NCI-H1092 treated with DMSO at 0.1 percent for 48 hours (cell line): ENCODE measurements at regions not wholly inside any gene's neighbourhood (a gene's known extent, or its start where the extent isn't known, plus 50 kb on each side); places are given as distances from the start of the nearest gene placed in this dataset.
"Not testable (repeated sequence)": the region's sequence is repeated elsewhere in the genome, so short reads cannot be mapped to it uniquely, and the experiment has no call there.

Source experiments
- DNase-seq: peaks from one replicate; lab custom pipeline; 2025; lab: John Stamatoyannopoulos, UW

GRCh38 chr1:76687307-76688175 is 179.7 kb upstream of the ST6GALNAC5 start:
- DNase-seq = no peak

GRCh38 chr1:76690766-76691165 is 176.5 kb upstream of the ST6GALNAC5 start:
- no peak for DNase-seq

- no peak for DNase-seq
Measured at GRCh38 chr1:76695535-76695934, 171.7 kb upstream of the ST6GALNAC5 start.

- DNase-seq = no peak
Measured at GRCh38 chr1:76697361-76697760, 169.9 kb upstream of the ST6GALNAC5 start.

GRCh38 chr1:76699646-76700045 is 167.6 kb upstream of the ST6GALNAC5 start:
- not testable (repeated sequence) for DNase-seq

GRCh38 chr1:76700200-76700599 is 167.1 kb upstream of the ST6GALNAC5 start:
- DNase-seq = not testable (repeated sequence)

- no peak for DNase-seq
Measured at GRCh38 chr1:76705560-76705959, 161.7 kb upstream of the ST6GALNAC5 start.

GRCh38 chr1:76713535-76713934 is 153.7 kb upstream of the ST6GALNAC5 start:
- DNase-seq = no peak

GRCh38 chr1:76715474-76715873 is 151.8 kb upstream of the ST6GALNAC5 start:
- DNase-seq = no peak

GRCh38 chr1:76723949-76724348 is 143.3 kb upstream of the ST6GALNAC5 start:
- no peak for DNase-seq

- DNase-seq = no peak
Measured at GRCh38 chr1:76724816-76725215, 142.5 kb upstream of the ST6GALNAC5 start.

GRCh38 chr1:76725864-76726619 is 141.2 kb upstream of the ST6GALNAC5 start:
- DNase-seq = no peak

GRCh38 chr1:76727520-76727919 is 139.8 kb upstream of the ST6GALNAC5 start:
- DNase-seq = no peak

- DNase-seq = no peak
Measured at GRCh38 chr1:76729142-76729541, 138.1 kb upstream of the ST6GALNAC5 start.

- DNase-seq = no peak
Measured at GRCh38 chr1:76730027-76730426, 137.3 kb upstream of the ST6GALNAC5 start.

GRCh38 chr1:76738355-76738754 is 128.9 kb upstream of the ST6GALNAC5 start:
- not testable (repeated sequence) for DNase-seq

GRCh38 chr1:76740956-76741355 is 126.3 kb upstream of the ST6GALNAC5 start:
- not testable (repeated sequence) for DNase-seq

- DNase-seq = no peak
Measured at GRCh38 chr1:76744989-76745388, 122.3 kb upstream of the ST6GALNAC5 start.

GRCh38 chr1:76746206-76746605 is 121.1 kb upstream of the ST6GALNAC5 start:
- no peak for DNase-seq

GRCh38 chr1:76754730-76755129 is 112.5 kb upstream of the ST6GALNAC5 start:
- no peak for DNase-seq

GRCh38 chr1:76759171-76759860 is 108.0 kb upstream of the ST6GALNAC5 start:
- DNase-seq = no peak

GRCh38 chr1:76759950-76760349 is 107.3 kb upstream of the ST6GALNAC5 start:
- DNase-seq = peak; percentile 77

- DNase-seq = no peak
Measured at GRCh38 chr1:76763738-76764137, 103.5 kb upstream of the ST6GALNAC5 start.
